ENCODE measurements at regions not wholly inside any gene's neighbourhood (a gene's known extent, or its start where the extent isn't known, plus 50 kb on each side); places are given as distances from the start of the nearest gene placed in this dataset.

Small RNA genes lying in the stretch of these regions (small RNA-seq; reads per million reads assigned to genes)
- gene AL445264.1: 0 reads per million in 7 experiments
- 0 reads per million in 7 experiments for gene RNU6-54P
